ENCODE measurements at regions not wholly inside any gene's neighbourhood (a gene's known extent, or its start where the extent isn't known, plus 50 kb on each side); places are given as distances from the start of the nearest gene placed in this dataset.

- H3K27me3 Mint-ChIP-seq (ENCODE audit: unreplicated experiment): no peaks in the 10 kb centered on the region
- no peaks in the 10 kb centered on the region for H3K36me3 Mint-ChIP-seq (ENCODE audit: low read depth, unreplicated experiment)
- H3K9me3 Mint-ChIP-seq (ENCODE audit: unreplicated experiment): no peaks in the 10 kb centered on the region
- no peak overlapping the region for H3K4me3 Mint-ChIP-seq (ENCODE audit: unreplicated experiment)
- DNase-seq (ENCODE audit: low spot score): no peak
- H3K27ac Mint-ChIP-seq (ENCODE audit: unreplicated experiment): no peak overlapping the region
- TF ChIP-seq CTCF (IDR thresholded peaks at IDR 0.05; ENCODE audit: unreplicated experiment): no peak
- H3K4me1 Mint-ChIP-seq (ENCODE audit: unreplicated experiment): no peaks in the 10 kb centered on the region
Observed at GRCh38 chr7:94294471-94295131, 100.1 kb upstream of the COL1A2 start.

GRCh38 chr7:94295850-94296249, 98.8 kb upstream of the COL1A2 start:
- no peak overlapping the region for H3K4me3 Mint-ChIP-seq (ENCODE audit: unreplicated experiment)
- no peaks in the 10 kb centered on the region for H3K36me3 Mint-ChIP-seq (ENCODE audit: low read depth, unreplicated experiment)
- H3K27me3 Mint-ChIP-seq (ENCODE audit: unreplicated experiment): no peaks in the 10 kb centered on the region
- no peaks in the 10 kb centered on the region for H3K4me1 Mint-ChIP-seq (ENCODE audit: unreplicated experiment)
- TF ChIP-seq CTCF (IDR thresholded peaks at IDR 0.05; ENCODE audit: unreplicated experiment): no peak
- no peaks in the 10 kb centered on the region for H3K9me3 Mint-ChIP-seq (ENCODE audit: unreplicated experiment)
- no peak for DNase-seq (ENCODE audit: low spot score)
- H3K27ac Mint-ChIP-seq (ENCODE audit: unreplicated experiment): no peak overlapping the region

GRCh38 chr7:94296881-94297280, 97.8 kb upstream of the COL1A2 start:
- no peak for TF ChIP-seq CTCF (IDR thresholded peaks at IDR 0.05; ENCODE audit: unreplicated experiment)
- Mint-ChIP-seq H3K27ac (ENCODE audit: unreplicated experiment) (no peak overlapping the region), H3K27me3 (ENCODE audit: unreplicated experiment) (no peaks in the 10 kb centered on the region), H3K4me3 (ENCODE audit: unreplicated experiment) (no peak overlapping the region), H3K4me1 (ENCODE audit: unreplicated experiment) (peaks cover 10% of the 10 kb centered on the region), H3K9me3 (ENCODE audit: unreplicated experiment) (no peaks in the 10 kb centered on the region), H3K36me3 (ENCODE audit: low read depth, unreplicated experiment) (no peaks in the 10 kb centered on the region)
- DNase-seq (ENCODE audit: low spot score): no peak

GRCh38 chr7:94297397-94297838, 97.3 kb upstream of the COL1A2 start:
- H3K36me3 Mint-ChIP-seq (ENCODE audit: low read depth, unreplicated experiment): no peaks in the 10 kb centered on the region
- DNase-seq (ENCODE audit: low spot score): no peak
- no peak overlapping the region for H3K4me3 Mint-ChIP-seq (ENCODE audit: unreplicated experiment)
- H3K27me3 Mint-ChIP-seq (ENCODE audit: unreplicated experiment): no peaks in the 10 kb centered on the region
- peaks cover 11% of the 10 kb centered on the region for H3K4me1 Mint-ChIP-seq (ENCODE audit: unreplicated experiment)
- no peak overlapping the region for H3K27ac Mint-ChIP-seq (ENCODE audit: unreplicated experiment)
- no peak for TF ChIP-seq CTCF (IDR thresholded peaks at IDR 0.05; ENCODE audit: unreplicated experiment)
- H3K9me3 Mint-ChIP-seq (ENCODE audit: unreplicated experiment): no peaks in the 10 kb centered on the region

GRCh38 chr7:94298943-94299342, 95.8 kb upstream of the COL1A2 start:
- Mint-ChIP-seq H3K27ac (ENCODE audit: unreplicated experiment) (peak overlapping the region; percentile 48), H3K36me3 (ENCODE audit: low read depth, unreplicated experiment) (no peaks in the 10 kb centered on the region), H3K4me1 (ENCODE audit: unreplicated experiment) (peaks cover 22% of the 10 kb centered on the region), H3K4me3 (ENCODE audit: unreplicated experiment) (no peak overlapping the region), H3K9me3 (ENCODE audit: unreplicated experiment) (no peaks in the 10 kb centered on the region), H3K27me3 (ENCODE audit: unreplicated experiment) (no peaks in the 10 kb centered on the region)
- DNase-seq (ENCODE audit: low spot score): no peak
- TF ChIP-seq CTCF (IDR thresholded peaks at IDR 0.05; ENCODE audit: unreplicated experiment): no peak

Data from endothelial cell (in vitro differentiated cells).